Erythroblast (primary cell): ENCODE measurements at regions not wholly inside any gene's neighbourhood (a gene's known extent, or its start where the extent isn't known, plus 50 kb on each side); places are given as distances from the start of the nearest gene placed in this dataset.

ENCODE experiments used
- GATA1 ChIP-seq: IDR thresholded peaks from 2 replicates; pipeline ENCODE4 v1.6.1; 2011; ENCODE audit warnings: low read depth, mild to moderate bottlenecking, control low read depth, low read length, moderate library complexity
- POLR2A ChIP-seq: IDR thresholded peaks from 2 replicates; pipeline ENCODE4 v1.6.1; 2011; ENCODE audit warnings: mild to moderate bottlenecking, low read length

- TF ChIP-seq POLR2A (no peak), GATA1 (no peak)
These were observed 235.8 kb upstream of the PFKP start for GRCh38 chr10:2831509-2831908.
